Natural killer cell (primary cell): ENCODE measurements at regions not wholly inside any gene's neighbourhood (a gene's known extent, or its start where the extent isn't known, plus 50 kb on each side); places are given as distances from the start of the nearest gene placed in this dataset.
"Not testable (repeated sequence)": the region's sequence is repeated elsewhere in the genome, so short reads cannot be mapped to it uniquely, and the experiment has no call there.

Experiments
- ATAC-seq, 3 donors: fragments of 150-1000 bp in 2 of 3; fragments of 200-7000 bp in 1 of 3; cut with Tn5 transposase; 1 replicate in 1 of 3; 2 replicates in 2 of 3; pipeline ENCODE4 v1.10.0; 2021; ENCODE audit warnings: mild to moderate bottlenecking in 2 of 3, moderate library complexity in 2 of 3
- DNase-seq, 2 donors: peaks; one replicate each; pipeline versions ENCODE4 v3.0.0 to v3.0.0-alpha.2; 2013 to 2021; ENCODE audit warnings: mixed read lengths in 1 of 2
- H3K27ac ChIP-seq: one replicate; pipeline ENCODE4 v1.5.1; 2013; ENCODE audit warnings: mild to moderate bottlenecking, low read length
- H3K27me3 ChIP-seq: one replicate; pipeline ENCODE4 v1.6.1; 2013; ENCODE audit warnings: low read length; ENCODE audit not compliant: control insufficient read depth, insufficient read depth
- H3K36me3 ChIP-seq: one replicate; pipeline ENCODE4 v1.6.1; 2013; ENCODE audit warnings: low read length; ENCODE audit not compliant: control insufficient read depth, insufficient read depth
- H3K4me1 ChIP-seq: one replicate; pipeline ENCODE4 v1.6.1; 2013; ENCODE audit warnings: low read length; ENCODE audit not compliant: control insufficient read depth, insufficient read depth
- H3K4me3 ChIP-seq: one replicate; pipeline ENCODE4 v1.5.1; 2013; ENCODE audit warnings: low read length
- H3K9me3 ChIP-seq: one replicate; pipeline ENCODE4 v1.6.1; 2013; ENCODE audit warnings: low read length; ENCODE audit not compliant: control insufficient read depth, insufficient read depth
- H3K27ac Mint-ChIP-seq, 2 donors: one replicate each; pipeline ENCODE4 v1.8.0; 2022; ENCODE audit warnings: mild to moderate bottlenecking in 2 of 2, mixed read lengths in 2 of 2, moderate library complexity in 1 of 2
- H3K27me3 Mint-ChIP-seq, 2 donors: one replicate each; pipeline ENCODE4 v1.8.0; 2022; ENCODE audit warnings: low read depth in 2 of 2, mixed read lengths in 2 of 2
- H3K36me3 Mint-ChIP-seq: one replicate; pipeline ENCODE4 v1.8.0; 2022; ENCODE audit warnings: mixed read lengths
- H3K4me1 Mint-ChIP-seq, 2 donors: one replicate each; pipeline ENCODE4 v1.8.0; 2022; ENCODE audit warnings: mixed read lengths in 2 of 2
- H3K4me3 Mint-ChIP-seq: one replicate; pipeline ENCODE4 v1.8.0; 2022; ENCODE audit warnings: mild to moderate bottlenecking, moderate library complexity, mixed read lengths
- H3K9me3 Mint-ChIP-seq, 2 donors: one replicate each; pipeline ENCODE4 v1.8.0; 2022; ENCODE audit warnings: mixed read lengths in 2 of 2
- CTCF ChIP-seq: fragments of 200-600 bp; IDR thresholded peaks from one replicate; pipeline ENCODE4 v1.8.0; 2022; ENCODE audit warnings: antibody characterized with exemption
- WGBS: methylation state at CpG from one replicate; pipeline ENCODE4 v1.1.7; 2013; ENCODE audit warnings: missing lambda C conversion rate; ENCODE audit not compliant: insufficient coverage; 5-methylcytosine and 5-hydroxymethylcytosine counted together
- intact Hi-C: fragments of 100-400 bp; cut with micrococcal nuclease; formaldehyde crosslinking; loops from one replicate; pipeline ENCODE4 v1.14.2; 2022

GRCh38 chr9:2545881-2546490 is 75.6 kb upstream of the VLDLR start:
- no peak overlapping the region for H3K4me3 Mint-ChIP-seq

GRCh38 chr9:2555899-2556600 is 65.5 kb upstream of the VLDLR start:
- H3K27me3 ChIP-seq, H3K27ac Mint-ChIP-seq, H3K4me1 ChIP-seq, H3K27ac ChIP-seq, H3K9me3 Mint-ChIP-seq, H3K27me3 Mint-ChIP-seq, DNase-seq, H3K36me3 Mint-ChIP-seq, intact Hi-C loops, ATAC-seq, H3K4me1 Mint-ChIP-seq, H3K4me3 Mint-ChIP-seq, H3K4me3 ChIP-seq, H3K9me3 ChIP-seq, H3K36me3 ChIP-seq: not testable (repeated sequence)
- WGBS, result 92% methylated on average over 7 of the region's 7 CpGs

More at GRCh38 chr9:2545881-2546490, 75.6 kb upstream of the VLDLR start:
- Histone ChIP-seq H3K27ac (no peak overlapping the region), H3K36me3 (no peaks in the 10 kb centered on the region), H3K9me3 (no peaks in the 10 kb centered on the region), H3K27me3 (no peaks in the 10 kb centered on the region), H3K4me1 (no peaks in the 10 kb centered on the region), H3K4me3 (no peak overlapping the region)
- no peaks in the 10 kb centered on the region for H3K4me1 Mint-ChIP-seq
- no peak for TF ChIP-seq CTCF
- H3K36me3 Mint-ChIP-seq, result no peaks in the 10 kb centered on the region
- H3K27me3 Mint-ChIP-seq, result peaks cover 20 to 36% of the 10 kb centered on the region in 2 donors
- no peak for ATAC-seq
- no peak overlapping the region for H3K27ac Mint-ChIP-seq
- intact Hi-C loops, result no loop called here
- DNase-seq, result no peak
- WGBS, result 87% methylated on average over 4 of the region's 6 CpGs
- H3K9me3 Mint-ChIP-seq, result peaks cover 0 to 3% of the 10 kb centered on the region in 2 donors

DNA sequence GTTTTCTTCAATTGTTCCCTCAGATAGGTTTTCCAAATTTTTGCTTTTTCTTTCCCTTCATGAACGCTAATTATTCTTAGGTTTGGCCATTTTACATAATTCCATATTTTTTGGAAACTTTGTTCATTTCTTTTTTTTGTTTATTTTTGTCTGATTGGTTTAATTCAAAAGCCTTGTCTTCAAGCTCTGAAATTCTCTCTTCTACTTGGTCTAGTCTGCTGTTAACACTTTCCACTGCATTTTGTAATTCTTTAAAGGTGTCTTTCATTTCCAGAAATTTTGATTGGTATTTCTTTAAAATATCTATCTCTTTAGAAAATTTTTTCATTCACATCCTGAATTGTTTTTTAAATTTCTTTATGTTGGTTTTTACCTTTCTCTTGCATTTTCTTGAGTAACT is 63.9 kb upstream of the VLDLR start:
- no peak overlapping the region for H3K27ac Mint-ChIP-seq
- no peak overlapping the region for H3K4me3 Mint-ChIP-seq
- Histone ChIP-seq H3K36me3 (no peaks in the 10 kb centered on the region), H3K27ac (no peak overlapping the region), H3K9me3 (no peaks in the 10 kb centered on the region), H3K4me3 (no peak overlapping the region), H3K27me3 (no peaks in the 10 kb centered on the region), H3K4me1 (no peaks in the 10 kb centered on the region)
- H3K36me3 Mint-ChIP-seq, result no peaks in the 10 kb centered on the region
- H3K4me1 Mint-ChIP-seq, result no peaks in the 10 kb centered on the region
- intact Hi-C loops, result no loop called here
- TF ChIP-seq CTCF, result no peak
- DNase-seq (no peak), ATAC-seq (no peak)
- H3K27me3 Mint-ChIP-seq, result peaks cover 0 to 2% of the 10 kb centered on the region in 2 donors
- H3K9me3 Mint-ChIP-seq, result peaks cover 2 to 3% of the 10 kb centered on the region in 2 donors
- no CpG with 5 or more reads among the region's 1 CpG for WGBS

DNA sequence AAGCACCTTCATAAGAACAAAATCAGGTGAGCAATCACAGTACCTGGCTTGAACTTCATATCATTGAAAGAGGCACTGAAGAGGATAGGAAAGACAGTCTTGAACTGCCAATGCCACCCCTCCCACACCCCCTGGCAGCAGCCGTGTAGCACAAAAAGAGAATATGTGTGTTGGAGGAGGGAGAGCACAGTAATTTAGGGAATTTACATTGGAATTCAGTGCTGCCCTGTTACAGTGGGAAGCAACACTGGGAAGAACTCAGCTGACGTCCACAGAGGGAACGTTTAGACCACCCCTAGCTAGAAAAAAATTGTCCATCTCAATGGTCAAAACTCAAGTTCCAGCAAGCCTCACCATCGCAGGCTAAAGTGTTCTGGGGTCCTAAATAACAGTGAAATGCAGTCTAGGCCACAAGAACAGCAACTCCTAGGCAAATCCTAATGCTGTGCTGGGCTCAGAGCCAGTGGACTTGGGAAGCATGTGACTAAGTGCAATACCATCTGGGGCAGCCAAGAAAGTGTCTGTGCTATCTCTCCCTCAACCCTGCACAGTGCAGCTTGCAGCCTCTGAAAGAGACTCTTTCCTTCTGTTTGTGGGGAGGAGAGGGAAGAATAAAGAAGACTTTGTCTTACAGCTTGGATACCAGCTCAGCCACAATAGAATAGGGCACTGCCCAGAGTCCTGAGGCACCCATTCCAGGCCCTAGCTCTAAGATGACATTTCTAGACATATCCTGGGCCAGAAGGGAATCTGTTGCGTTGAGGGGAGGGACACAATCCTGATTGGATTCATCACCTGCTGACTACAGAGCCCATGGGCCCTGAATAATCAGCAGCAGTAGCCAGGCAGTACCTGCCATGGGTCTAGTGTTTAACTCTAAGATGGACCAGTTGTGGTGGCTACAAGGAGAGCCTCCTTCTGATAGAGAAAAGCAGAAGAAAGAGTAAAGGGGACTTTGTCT is 62.1 kb upstream of the VLDLR start:
- Histone ChIP-seq H3K27me3 (no peaks in the 10 kb centered on the region), H3K9me3 (no peaks in the 10 kb centered on the region), H3K4me3 (no peak overlapping the region), H3K4me1 (no peaks in the 10 kb centered on the region), H3K27ac (no peak overlapping the region), H3K36me3 (no peaks in the 10 kb centered on the region)
- intact Hi-C loops, result no loop called here
- Mint-ChIP-seq H3K9me3 (peaks cover 2 to 3% of the 10 kb centered on the region in 2 donors), H3K27me3 (peaks cover 0 to 3% of the 10 kb centered on the region in 2 donors), H3K36me3 (no peaks in the 10 kb centered on the region), H3K27ac (no peak overlapping the region), H3K4me1 (no peaks in the 10 kb centered on the region), H3K4me3 (no peak overlapping the region)
- ATAC-seq (no peak), DNase-seq (no peak)
- TF ChIP-seq CTCF, result no peak
- whole genome bisulfite sequencing, result 73% methylated on average over 4 of the region's 5 CpGs
